Thyroid gland (tissue), 4 donors: ENCODE measurements at regions not wholly inside any gene's neighbourhood (a gene's known extent, or its start where the extent isn't known, plus 50 kb on each side); places are given as distances from the start of the nearest gene placed in this dataset.

Source experiments
- DNase-seq, 2 donors: peaks; one replicate each; pipeline ENCODE4 v3.0.0-alpha.2; 2019
- H3K27ac ChIP-seq, 3 donors: fragments of 200-600 bp; sonication (generic); 1 replicate in 2 of 3; 2 replicates in 1 of 3; pipeline ENCODE4 v1.5.1; 2016 to 2019; ENCODE audit warnings: mild to moderate bottlenecking in 1 of 3, moderate library complexity in 1 of 3
- H3K27me3 ChIP-seq: fragments of 200-600 bp; sonication (generic); one replicate; pipeline ENCODE4 v1.5.1; 2019
- H3K36me3 ChIP-seq, 2 donors: fragments of 200-600 bp; sonication (generic); one replicate each; pipeline ENCODE4 v1.5.1; 2016 to 2019
- H3K4me1 ChIP-seq, 2 donors: fragments of 200-600 bp; sonication (generic); one replicate each; pipeline ENCODE4 v1.5.1; 2017 to 2019
- H3K4me3 ChIP-seq, 3 donors: fragments of 200-600 bp; sonication (generic); replicated peaks in 1 of 3; 1 replicate in 2 of 3; 2 replicates in 1 of 3; pipeline ENCODE4 v1.5.1; 2016; ENCODE audit warnings: mild to moderate bottlenecking in 1 of 3
- H3K9me3 ChIP-seq: fragments of 200-600 bp; sonication (generic); one replicate; pipeline ENCODE4 v1.5.1; 2017
- CTCF ChIP-seq, 6 experiments: fragments of 200-600 bp in 3 of 6; fragments of 450-650 bp in 3 of 6; sonication (generic) in 3 of 6; IDR thresholded peaks; one replicate each; pipeline ENCODE4 v1.5.1; 2016 to 2019; ENCODE audit warnings: antibody characterized with exemption in 6 of 6, mild to moderate bottlenecking in 2 of 6, inconsistent platforms in 1 of 6, moderate library complexity in 1 of 6
- POLR2A ChIP-seq, 2 donors: fragments of 450-650 bp; IDR thresholded peaks; one replicate each; pipeline ENCODE4 v1.6.1; 2017; ENCODE audit warnings: antibody characterized with exemption in 2 of 2, mild to moderate bottlenecking in 2 of 2, moderate library complexity in 1 of 2
- WGBS, 2 donors: methylation state at CpG; one replicate each; pipeline ENCODE4 v1.1.5; 2017; 5-methylcytosine and 5-hydroxymethylcytosine counted together
- intact Hi-C: fragments of 100-400 bp; cut with DNase I; formaldehyde crosslinking; loops from one replicate; pipeline ENCODE4 v1.15.1; 2023

- H3K9me3 ChIP-seq, result no peaks in the 10 kb centered on the region
- whole genome bisulfite sequencing, 2 donors, result 82 to 86% methylated on average over 3 of the region's 3 CpGs
- no peaks in the 10 kb centered on the region for H3K27me3 ChIP-seq
- H3K4me3 ChIP-seq, result no peak overlapping the region
- H3K4me1 ChIP-seq, result no peaks in the 10 kb centered on the region
- no peak for DNase-seq
- intact Hi-C loops, result no loop called here
- TF ChIP-seq POLR2A (IDR thresholded peaks at IDR 0.05) (no peak), CTCF (IDR thresholded peaks at IDR 0.05) (no peak)
- H3K27ac ChIP-seq, result no peak overlapping the region
- H3K36me3 ChIP-seq, result no peaks in the 10 kb centered on the region
Observed at GRCh38 chr2:52717836-52718235, 1049.8 kb upstream of the CHAC2 start.

GRCh38 chr2:52710810-52711618 lies 1056.6 kb upstream of the CHAC2 start:
- no peak for DNase-seq
- intact Hi-C loops, result no loop called here
- H3K27me3 ChIP-seq, result no peaks in the 10 kb centered on the region
- H3K9me3 ChIP-seq, result no peaks in the 10 kb centered on the region
- TF ChIP-seq CTCF (IDR thresholded peaks at IDR 0.05), result no peak
- no peaks in the 10 kb centered on the region for H3K4me1 ChIP-seq
- no peak overlapping the region for H3K27ac ChIP-seq
- no peak overlapping the region for H3K4me3 ChIP-seq
- WGBS, 2 donors, result 81 to 85% methylated on average over 5 of the region's 5 CpGs
- no peaks in the 10 kb centered on the region for H3K36me3 ChIP-seq

- Histone ChIP-seq H3K27ac (no peak overlapping the region), H3K4me3 (no peak overlapping the region), H3K36me3 (no peaks in the 10 kb centered on the region), H3K27me3 (no peaks in the 10 kb centered on the region), H3K4me1 (no peaks in the 10 kb centered on the region), H3K9me3 (no peaks in the 10 kb centered on the region)
- intact Hi-C loops, result no loop called here
- no peak for TF ChIP-seq CTCF (IDR thresholded peaks at IDR 0.05)
- DNase-seq, result no peak
Observed at GRCh38 chr2:52704251-52704650, 1063.4 kb upstream of the CHAC2 start.

- DNase-seq, result no peak
- no peaks in the 10 kb centered on the region for H3K27me3 ChIP-seq
- WGBS, 2 donors, result 85 to 92% methylated on average over 4 of the region's 4 CpGs
- H3K27ac ChIP-seq, result no peak overlapping the region
- no peak overlapping the region for H3K4me3 ChIP-seq
- H3K4me1 ChIP-seq, result no peaks in the 10 kb centered on the region
- H3K36me3 ChIP-seq, result no peaks in the 10 kb centered on the region
- intact Hi-C loops, result no loop called here
- H3K9me3 ChIP-seq, result no peaks in the 10 kb centered on the region
- TF ChIP-seq POLR2A (IDR thresholded peaks at IDR 0.05), result no peak
- TF ChIP-seq CTCF (IDR thresholded peaks at IDR 0.05), result no peak
Observed at GRCh38 chr2:52703004-52703403, 1064.6 kb upstream of the CHAC2 start.

- H3K9me3 ChIP-seq, result no peaks in the 10 kb centered on the region
- H3K27me3 ChIP-seq, result no peaks in the 10 kb centered on the region
- intact Hi-C loops, result no loop called here
- no peaks in the 10 kb centered on the region for H3K36me3 ChIP-seq
- H3K4me3 ChIP-seq, result no peak overlapping the region
- 51 to 64% methylated on average over 3 of the region's 3 CpGs for WGBS, 2 donors
- H3K4me1 ChIP-seq, result no peaks in the 10 kb centered on the region
- no peak for DNase-seq
- no peak overlapping the region for H3K27ac ChIP-seq
- TF ChIP-seq POLR2A (IDR thresholded peaks at IDR 0.05) (no peak), CTCF (IDR thresholded peaks at IDR 0.05) (no peak)
Observed at GRCh38 chr2:52698408-52698807, 1069.2 kb upstream of the CHAC2 start.
